HCT116 (cell line): ENCODE measurements at regions not wholly inside any gene's neighbourhood (a gene's known extent, or its start where the extent isn't known, plus 50 kb on each side); places are given as distances from the start of the nearest gene placed in this dataset.

ENCODE experiments used
- ATAC-seq: fragments of 200-7000 bp; cut with Tn5 transposase; 2 replicates; pipeline ENCODE4 v1.9.1; 2020; ENCODE audit warnings: mild to moderate bottlenecking, moderate library complexity
- BruUV-seq: library from RNA; stranded (reverse); fragments of 400-500 nt; replicated peaks from 2 replicates; lab custom pipeline; 2021; lab: Mats Ljungman, UMichigan
- CTCF ChIA-PET: fragments of 300-600 bp; sonication (Branson Sonifier 250); formaldehyde crosslinking; loops from one replicate; lab custom pipeline; 2021; ENCODE audit warnings: antibody characterized with exemption; lab: Charles Lee
- POLR2A ChIA-PET: fragments of 300-600, 350-600 bp; sonication (Branson Sonifier 250); formaldehyde crosslinking; loops from one replicate; lab custom pipeline; 2021; ENCODE audit warnings: antibody characterized with exemption; lab: Charles Lee
- RAD21 ChIA-PET, 2 experiments: fragments of 300-600 bp; sonication (Branson Sonifier 250); formaldehyde crosslinking; loops; one replicate each; lab custom pipeline; 2023; ENCODE audit warnings: low total read pairs in 2 of 2; ENCODE audit not compliant: uncharacterized antibody in 2 of 2, unreplicated experiment in 2 of 2, low non-redundant PET in 1 of 2; lab: Charles Lee
- DNase-seq: peaks from one replicate; pipeline ENCODE4 v3.0.0-alpha.2; 2010; ENCODE audit warnings: low read depth, low spot score
- H2AFZ ChIP-seq: fragments of 200-600 bp; shearing (Covaris generic), sonication (generic); 2 replicates; pipeline ENCODE4 v1.6.1; 2017; ENCODE audit warnings: low read depth, mixed run types, mixed read lengths, antibody characterized with exemption, low read length; ENCODE audit not compliant: poor library complexity, severe bottlenecking
- H3K27ac ChIP-seq: 2 replicates; pipeline ENCODE4 v1.5.1; 2012; ENCODE audit warnings: low read depth, low read length
- H3K27me3 ChIP-seq: fragments of 200-600 bp; sonication (generic); 2 replicates; pipeline ENCODE4 v1.6.1; 2016; ENCODE audit warnings: mixed run types, low read length, mixed read lengths; ENCODE audit not compliant: insufficient read depth
- H3K36me3 ChIP-seq, 2 experiments: fragments of 200-500 bp in 1 of 2; fragments of 200-600 bp in 1 of 2; sonication (Bioruptor generic) in 1 of 2; sonication (generic) in 1 of 2; 2 replicates each; pipeline versions ENCODE4 v1.5.1 to v1.6.1; 2014 to 2016; ENCODE audit warnings: low read length in 2 of 2, inconsistent platforms in 1 of 2, mixed read lengths in 1 of 2, mixed run types in 1 of 2; ENCODE audit not compliant: insufficient read depth in 2 of 2, control insufficient read depth in 1 of 2
- H3K4me1 ChIP-seq, 2 experiments: fragments of 200-600 bp in 1 of 2; sonication (generic) in 1 of 2; 2 replicates each; pipeline versions ENCODE4 v1.5.1 to v1.6.1; 2012 to 2017; ENCODE audit warnings: low read length in 2 of 2, inconsistent platforms in 1 of 2, mild to moderate bottlenecking in 1 of 2, mixed read lengths in 1 of 2, mixed run types in 1 of 2, moderate library complexity in 1 of 2; ENCODE audit not compliant: insufficient read depth in 2 of 2, control insufficient read depth in 1 of 2
- H3K4me2 ChIP-seq: fragments of 200-600 bp; sonication (generic); 2 replicates; pipeline ENCODE4 v1.6.1; 2017; ENCODE audit warnings: mixed run types, low read length, mixed read lengths
- H3K4me3 ChIP-seq, 2 experiments: fragments of 200-600 bp in 1 of 2; sonication (generic) in 1 of 2; replicated peaks in 1 of 2; 2 replicates each; pipeline ENCODE4 v1.5.1; 2011 to 2016; ENCODE audit warnings: low read length in 2 of 2, control low read depth in 1 of 2, low read depth in 1 of 2, mild to moderate bottlenecking in 1 of 2, mixed read lengths in 1 of 2, mixed run types in 1 of 2
- H3K79me2 ChIP-seq: fragments of 200-600 bp; sonication (generic); 2 replicates; pipeline ENCODE4 v1.6.1; 2017; ENCODE audit warnings: mild to moderate bottlenecking, mixed run types, low read length, moderate library complexity, mixed read lengths; ENCODE audit not compliant: insufficient read depth
- H3K9ac ChIP-seq: fragments of 200-600 bp; sonication (generic); 2 replicates; pipeline ENCODE4 v1.6.1; 2016; ENCODE audit warnings: low read length, mixed read lengths
- H3K9me2 ChIP-seq: fragments of 200-600 bp; sonication (generic), shearing (Covaris generic); 2 replicates; pipeline ENCODE4 v1.6.1; 2017; ENCODE audit warnings: mixed run types, mild to moderate bottlenecking, moderate library complexity; ENCODE audit not compliant: insufficient read depth
- H3K9me3 ChIP-seq, 2 experiments: fragments of 200-500 bp in 1 of 2; fragments of 200-600 bp in 1 of 2; sonication (Bioruptor generic) in 1 of 2; sonication (generic) in 1 of 2; 2 replicates each; pipeline ENCODE4 v1.6.1; 2014 to 2017; ENCODE audit warnings: low read length in 2 of 2, mixed read lengths in 2 of 2, inconsistent platforms in 1 of 2, low read depth in 1 of 2, mild to moderate bottlenecking in 1 of 2, mixed run types in 1 of 2, moderate library complexity in 1 of 2; ENCODE audit not compliant: control insufficient read depth in 1 of 2, insufficient read depth in 1 of 2
- H4K20me1 ChIP-seq: fragments of 200-600 bp; sonication (generic), shearing (Covaris generic); 2 replicates; pipeline ENCODE4 v1.6.1; 2017; ENCODE audit warnings: mixed run types, mild to moderate bottlenecking, moderate library complexity; ENCODE audit not compliant: insufficient read depth
- CBX3 ChIP-seq: IDR thresholded peaks from 2 replicates; pipeline ENCODE4 v1.6.1; 2012; ENCODE audit warnings: low read depth
- CEBPB ChIP-seq: IDR thresholded peaks from 2 replicates; pipeline ENCODE4 v1.6.1; 2012; ENCODE audit warnings: low read depth
- CTCF ChIP-seq, 3 experiments: fragments of 200-600 bp in 1 of 3; sonication (generic) in 1 of 3; IDR thresholded peaks in 2 of 3; conservative IDR thresholded peaks in 1 of 3; 2 replicates each; pipeline ENCODE4 v1.5.1; 2012 to 2017; ENCODE audit warnings: low read depth in 2 of 3, low read length in 2 of 3, antibody characterized with exemption in 1 of 3, borderline replicate concordance in 1 of 3, control low read depth in 1 of 3, mild to moderate bottlenecking in 1 of 3, mixed read lengths in 1 of 3, mixed run types in 1 of 3, moderate library complexity in 1 of 3; ENCODE audit not compliant: insufficient read depth in 1 of 3
- ELF1 ChIP-seq: IDR thresholded peaks from 2 replicates; pipeline ENCODE4 v1.6.1; 2012; ENCODE audit warnings: low read depth, borderline replicate concordance
- EZH2phosphoT487 ChIP-seq: fragments of 200-600 bp; IDR thresholded peaks from 2 replicates; pipeline ENCODE4 v1.6.1; 2018; ENCODE audit warnings: antibody characterized with exemption, borderline replicate concordance
- FOSL1 ChIP-seq: IDR thresholded peaks from 2 replicates; pipeline ENCODE4 v1.6.1; 2012; ENCODE audit warnings: low read depth
- JUND ChIP-seq: IDR thresholded peaks from 2 replicates; pipeline ENCODE4 v1.6.1; 2012
- POLR2AphosphoS5 ChIP-seq: IDR thresholded peaks from 2 replicates; pipeline ENCODE4 v1.6.1; 2011; ENCODE audit warnings: mild to moderate bottlenecking, low read depth, low read length, moderate library complexity
- RAD21 ChIP-seq: IDR thresholded peaks from 2 replicates; pipeline ENCODE4 v1.6.1; 2012; ENCODE audit warnings: low read depth, mild to moderate bottlenecking
- REST ChIP-seq: IDR thresholded peaks from 2 replicates; pipeline ENCODE4 v1.6.1; 2012; ENCODE audit warnings: low read depth
- TCF7L2 ChIP-seq: IDR thresholded peaks from 2 replicates; pipeline ENCODE4 v1.7.0; 2011; ENCODE audit warnings: borderline replicate concordance, inconsistent platforms; ENCODE audit not compliant: insufficient read depth, insufficient read length; ENCODE audit errors: extremely low read depth
- YY1 ChIP-seq: IDR thresholded peaks from 2 replicates; pipeline ENCODE4 v1.6.1; 2011; ENCODE audit warnings: low read length, low read depth, moderate library complexity, mild to moderate bottlenecking; ENCODE audit not compliant: insufficient replicate concordance; ENCODE audit errors: extremely low read depth
- ZBTB33 ChIP-seq: IDR thresholded peaks from 2 replicates; pipeline ENCODE4 v1.6.1; 2011; ENCODE audit warnings: mild to moderate bottlenecking, low read length, moderate library complexity; ENCODE audit not compliant: insufficient replicate concordance; ENCODE audit errors: extremely low read depth
- ZNF274 ChIP-seq: fragments of 200-500 bp; sonication (Bioruptor generic); IDR thresholded peaks from 2 replicates; pipeline ENCODE4 v1.6.1; 2014; ENCODE audit warnings: mild to moderate bottlenecking, low read depth, low read length, inconsistent platforms
- intact Hi-C: fragments of 100-400 bp; cut with micrococcal nuclease; formaldehyde crosslinking; loops from 2 replicates; pipeline ENCODE4 v1.10.0; 2022

- H3K4me2 ChIP-seq: no peak overlapping the region
- ChIA-PET CTCF (no interaction called here), RAD21 (no interaction called here), POLR2A (no interaction called here)
- H4K20me1 ChIP-seq: no peaks in the 10 kb centered on the region; the same call in 1 of the 2 replicates
- no peaks in the 10 kb centered on the region for H3K79me2 ChIP-seq
- H3K27me3 ChIP-seq: 0 out of 2 replicates have a peak, but pooled peaks cover 15% of the 10 kb centered on the region
- H3K9me2 ChIP-seq: no peaks in the 10 kb centered on the region
- TF ChIP-seq CBX3: no peak
- TF ChIP-seq REST: no peak
- no peak for TF ChIP-seq CTCF (IDR thresholded peaks at IDR 0.05 in 2 of 3, conservative IDR thresholded peaks at IDR 0.05 in 1 of 3; ENCODE audit: borderline replicate concordance in 1 of 3, insufficient read depth in 1 of 3, low read depth in 2 of 3, low read length in 2 of 3)
- TF ChIP-seq ZBTB33: no peak
- no peak for TF ChIP-seq TCF7L2
- TF ChIP-seq POLR2AphosphoS5: no peak
- TF ChIP-seq JUND: no peak
- no peak for TF ChIP-seq EZH2phosphoT487
- TF ChIP-seq RAD21: no peak
- TF ChIP-seq YY1: no peak
- no peak for TF ChIP-seq ZNF274
- TF ChIP-seq FOSL1: no peak
- no peak for TF ChIP-seq CEBPB
- TF ChIP-seq ELF1: no peak
- intact Hi-C loops: no loop called here
- ATAC-seq (no peak), DNase-seq (no peak)
- no peaks in the 10 kb centered on the region for H3K9me3 ChIP-seq
- H3K36me3 ChIP-seq: no peaks in the 10 kb centered on the region
- no peak overlapping the region for H2AFZ ChIP-seq
- H3K4me1 ChIP-seq: no peaks in the 10 kb centered on the region
- BruUV-seq: no TSS peak
- no peak overlapping the region for H3K27ac ChIP-seq
- H3K9ac ChIP-seq: no peak overlapping the region
- no peak overlapping the region for H3K4me3 ChIP-seq
These were observed 343.0 kb downstream of the EPHA4 start for GRCh38 chr2:221229099-221229498.
